WTC11 (cell line): ENCODE measurements at regions not wholly inside any gene's neighbourhood (a gene's known extent, or its start where the extent isn't known, plus 50 kb on each side); places are given as distances from the start of the nearest gene placed in this dataset.

Experiments
- RELA ChIP-seq: sonication (generic); formaldehyde crosslinking; IDR thresholded peaks from 2 replicates; pipeline ENCODE4 v1.8.1; 2022; ENCODE audit warnings: missing genetic modification reagents, mild to moderate bottlenecking, borderline replicate concordance
- TF ChIP-seq, protein P1 (sequence below): fragments of 200-600 bp; IDR thresholded peaks from 2 replicates; pipeline ENCODE4 v1.8.0; 2022; ENCODE audit warnings: antibody characterized with exemption

DNA sequence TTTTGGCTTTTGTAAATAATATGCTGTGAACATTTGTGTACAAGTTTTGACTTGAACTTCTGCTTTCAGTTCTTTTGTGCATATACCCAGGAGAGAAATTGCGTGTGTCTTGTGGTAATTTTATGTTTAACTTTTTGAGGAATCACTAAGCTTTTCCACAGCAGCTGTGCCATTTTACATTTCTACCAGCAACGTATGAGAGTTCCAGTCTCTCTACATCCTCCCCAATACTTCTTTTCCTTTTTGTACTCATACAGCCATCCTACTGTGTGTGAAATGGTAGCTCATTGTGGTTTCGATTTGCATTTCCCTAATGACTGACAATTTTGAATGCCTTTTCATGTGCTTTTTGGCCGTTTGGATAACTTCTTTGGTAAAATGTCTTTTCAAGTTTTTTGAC is 66.3 kb upstream of the INHBA start:
- TF ChIP-seq RELA (CRISPR knock-in tag) = no peak
- TF ChIP-seq, protein P1, sequence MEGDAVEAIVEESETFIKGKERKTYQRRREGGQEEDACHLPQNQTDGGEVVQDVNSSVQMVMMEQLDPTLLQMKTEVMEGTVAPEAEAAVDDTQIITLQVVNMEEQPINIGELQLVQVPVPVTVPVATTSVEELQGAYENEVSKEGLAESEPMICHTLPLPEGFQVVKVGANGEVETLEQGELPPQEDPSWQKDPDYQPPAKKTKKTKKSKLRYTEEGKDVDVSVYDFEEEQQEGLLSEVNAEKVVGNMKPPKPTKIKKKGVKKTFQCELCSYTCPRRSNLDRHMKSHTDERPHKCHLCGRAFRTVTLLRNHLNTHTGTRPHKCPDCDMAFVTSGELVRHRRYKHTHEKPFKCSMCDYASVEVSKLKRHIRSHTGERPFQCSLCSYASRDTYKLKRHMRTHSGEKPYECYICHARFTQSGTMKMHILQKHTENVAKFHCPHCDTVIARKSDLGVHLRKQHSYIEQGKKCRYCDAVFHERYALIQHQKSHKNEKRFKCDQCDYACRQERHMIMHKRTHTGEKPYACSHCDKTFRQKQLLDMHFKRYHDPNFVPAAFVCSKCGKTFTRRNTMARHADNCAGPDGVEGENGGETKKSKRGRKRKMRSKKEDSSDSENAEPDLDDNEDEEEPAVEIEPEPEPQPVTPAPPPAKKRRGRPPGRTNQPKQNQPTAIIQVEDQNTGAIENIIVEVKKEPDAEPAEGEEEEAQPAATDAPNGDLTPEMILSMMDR = no peak
